ENCODE measurements at regions not wholly inside any gene's neighbourhood (a gene's known extent, or its start where the extent isn't known, plus 50 kb on each side); places are given as distances from the start of the nearest gene placed in this dataset.

- H3K4me1 ChIP-seq (ENCODE audit: insufficient read depth, low read length, poor library complexity, severe bottlenecking) = no peaks in the 10 kb centered on the region
- no peaks in the 10 kb centered on the region for H3K36me3 ChIP-seq (ENCODE audit: insufficient read depth, low read length)
- H3K9ac ChIP-seq (ENCODE audit: low read depth, low read length, poor library complexity, severe bottlenecking) = no peak overlapping the region
- H3K4me3 ChIP-seq (ENCODE audit: low read length, poor library complexity, severe bottlenecking) = no peak overlapping the region
- H2AFZ ChIP-seq (ENCODE audit: low read length) = no peak overlapping the region
- no peaks in the 10 kb centered on the region for H3F3A ChIP-seq (ENCODE audit: low read depth)
- no peaks in the 10 kb centered on the region for H3K79me2 ChIP-seq (ENCODE audit: insufficient read depth, low read length)
- H3K9me3 ChIP-seq (ENCODE audit: insufficient read depth, low read depth, low read length) = no peaks in the 10 kb centered on the region; the same call in 1 of the 2 replicates
- H3K27me3 ChIP-seq (ENCODE audit: insufficient read depth, low read length, poor library complexity, severe bottlenecking) = no peaks in the 10 kb centered on the region
- no peaks in the 10 kb centered on the region for H3K9me2 ChIP-seq (replicated peaks; ENCODE audit: low read depth, low read length)
- no peak overlapping the region for H3K4me2 ChIP-seq (ENCODE audit: low read depth, low read length, poor library complexity, severe bottlenecking)
- TF ChIP-seq EZH2phosphoT487 (IDR thresholded peaks at IDR 0.05; ENCODE audit: borderline replicate concordance) (no peak), CTCF (conservative IDR thresholded peaks at IDR 0.05; ENCODE audit: low read length) (no peak)
- no peaks in the 10 kb centered on the region for H4K20me1 ChIP-seq (ENCODE audit: insufficient read depth, low read length, poor library complexity, severe bottlenecking)
Measured at GRCh38 chr7:4437916-4438315, 244.2 kb upstream of the FOXK1 start.

- no peaks in the 10 kb centered on the region for H3K4me1 ChIP-seq (ENCODE audit: insufficient read depth, low read length, poor library complexity, severe bottlenecking)
- no peaks in the 10 kb centered on the region for H4K20me1 ChIP-seq (ENCODE audit: insufficient read depth, low read length, poor library complexity, severe bottlenecking)
- H3K9me2 ChIP-seq (replicated peaks; ENCODE audit: low read depth, low read length) = no peaks in the 10 kb centered on the region
- H3K9ac ChIP-seq (ENCODE audit: low read depth, low read length, poor library complexity, severe bottlenecking) = no peak overlapping the region
- H3K9me3 ChIP-seq (ENCODE audit: insufficient read depth, low read depth, low read length) = no peaks in the 10 kb centered on the region; the same call in 1 of the 2 replicates
- H3K4me2 ChIP-seq (ENCODE audit: low read depth, low read length, poor library complexity, severe bottlenecking) = no peak overlapping the region
- H3F3A ChIP-seq (ENCODE audit: low read depth) = no peaks in the 10 kb centered on the region
- H3K36me3 ChIP-seq (ENCODE audit: insufficient read depth, low read length) = no peaks in the 10 kb centered on the region
- no peak overlapping the region for H3K4me3 ChIP-seq (ENCODE audit: low read length, poor library complexity, severe bottlenecking)
- H3K27me3 ChIP-seq (ENCODE audit: insufficient read depth, low read length, poor library complexity, severe bottlenecking) = no peaks in the 10 kb centered on the region
- no peak overlapping the region for H2AFZ ChIP-seq (ENCODE audit: low read length)
- no peaks in the 10 kb centered on the region for H3K79me2 ChIP-seq (ENCODE audit: insufficient read depth, low read length)
- TF ChIP-seq EZH2phosphoT487 (IDR thresholded peaks at IDR 0.05; ENCODE audit: borderline replicate concordance) = no peak
- TF ChIP-seq CTCF (conservative IDR thresholded peaks at IDR 0.05; ENCODE audit: low read length) = no peak
Measured at GRCh38 chr7:4438723-4439245, 243.3 kb upstream of the FOXK1 start.

DNA sequence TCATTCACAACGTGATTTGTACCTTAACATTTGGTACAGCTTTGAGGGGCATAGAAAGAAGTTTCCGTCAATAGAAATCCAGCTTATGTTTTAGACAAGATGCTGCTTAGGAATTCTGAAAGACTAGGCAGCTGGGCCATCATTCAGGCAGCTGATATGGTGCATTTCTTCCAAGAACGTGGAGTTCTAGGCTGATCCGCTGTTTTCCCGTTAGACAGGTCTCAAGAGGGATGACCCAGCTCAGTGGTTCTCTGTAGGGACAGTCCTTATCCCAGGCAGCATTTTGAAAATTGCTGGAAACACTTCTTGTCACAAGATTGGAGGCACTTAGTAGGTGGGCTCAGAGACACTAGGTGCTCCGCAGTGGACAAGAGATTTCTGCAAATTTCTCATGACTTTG is 242.7 kb upstream of the FOXK1 start:
- no peaks in the 10 kb centered on the region for H4K20me1 ChIP-seq (ENCODE audit: insufficient read depth, low read length, poor library complexity, severe bottlenecking)
- H3K27me3 ChIP-seq (ENCODE audit: insufficient read depth, low read length, poor library complexity, severe bottlenecking) = no peaks in the 10 kb centered on the region
- H3K9me2 ChIP-seq (replicated peaks; ENCODE audit: low read depth, low read length) = no peaks in the 10 kb centered on the region
- H3K4me1 ChIP-seq (ENCODE audit: insufficient read depth, low read length, poor library complexity, severe bottlenecking) = no peaks in the 10 kb centered on the region
- TF ChIP-seq CTCF (conservative IDR thresholded peaks at IDR 0.05; ENCODE audit: low read length) (no peak), EZH2phosphoT487 (IDR thresholded peaks at IDR 0.05; ENCODE audit: borderline replicate concordance) (no peak)
- peaks cover 3% of the 10 kb centered on the region; the same call in 1 of the 2 replicates for H3K9me3 ChIP-seq (ENCODE audit: insufficient read depth, low read depth, low read length)
- no peak overlapping the region for H2AFZ ChIP-seq (ENCODE audit: low read length)
- no peaks in the 10 kb centered on the region for H3K36me3 ChIP-seq (ENCODE audit: insufficient read depth, low read length)
- no peak overlapping the region for H3K4me2 ChIP-seq (ENCODE audit: low read depth, low read length, poor library complexity, severe bottlenecking)
- no peak overlapping the region for H3K4me3 ChIP-seq (ENCODE audit: low read length, poor library complexity, severe bottlenecking)
- H3K9ac ChIP-seq (ENCODE audit: low read depth, low read length, poor library complexity, severe bottlenecking) = no peak overlapping the region
- H3K79me2 ChIP-seq (ENCODE audit: insufficient read depth, low read length) = no peaks in the 10 kb centered on the region
- no peaks in the 10 kb centered on the region for H3F3A ChIP-seq (ENCODE audit: low read depth)

Measured in Loucy (cell line).